Hepatocyte (in vitro differentiated cells): ENCODE measurements at regions not wholly inside any gene's neighbourhood (a gene's known extent, or its start where the extent isn't known, plus 50 kb on each side); places are given as distances from the start of the nearest gene placed in this dataset.

Experiments used
- CTCF ChIP-seq: fragments of 200-600 bp; sonication (generic); IDR thresholded peaks from 2 replicates; pipeline ENCODE4 v1.5.1; 2016; ENCODE audit warnings: antibody characterized with exemption, mild to moderate bottlenecking; ENCODE audit not compliant: poor library complexity
- EZH2 ChIP-seq: fragments of 200-600 bp; sonication (generic); IDR thresholded peaks from 2 replicates; pipeline ENCODE4 v1.6.1; 2016; ENCODE audit warnings: antibody characterized with exemption, mild to moderate bottlenecking, borderline replicate concordance

- TF ChIP-seq CTCF (no peak), EZH2 (no peak)
These were observed 153.6 kb downstream of the RBMX2 start for GRCh38 chrX:130555341-130555740.
